ENCODE measurements at regions not wholly inside any gene's neighbourhood (a gene's known extent, or its start where the extent isn't known, plus 50 kb on each side); places are given as distances from the start of the nearest gene placed in this dataset.
"Not testable (repeated sequence)": the region's sequence is repeated elsewhere in the genome, so short reads cannot be mapped to it uniquely, and the experiment has no call there.

GRCh38 chr2:199556527-199557285 lies 99.0 kb upstream of the SATB2 start:
- no peak for DNase-seq

DNA sequence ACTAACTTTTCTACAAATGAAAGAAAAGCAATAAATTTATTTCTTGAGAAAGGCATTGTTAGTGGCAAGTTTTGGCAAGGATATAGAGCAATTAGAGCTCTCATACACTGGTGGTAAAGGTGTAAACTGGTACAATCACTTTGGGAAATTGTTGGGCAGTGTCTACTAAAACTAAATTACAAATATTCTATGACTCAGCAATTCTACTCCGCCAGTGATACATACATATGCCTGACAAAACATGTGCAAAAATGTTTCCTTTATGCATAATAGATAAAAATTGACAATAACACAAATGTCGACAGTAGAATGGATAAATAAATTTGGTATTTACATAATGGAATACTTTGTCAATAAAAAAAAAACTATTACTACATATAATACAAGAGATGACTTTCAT lies 96.3 kb upstream of the SATB2 start:
- no peak for DNase-seq

DNA sequence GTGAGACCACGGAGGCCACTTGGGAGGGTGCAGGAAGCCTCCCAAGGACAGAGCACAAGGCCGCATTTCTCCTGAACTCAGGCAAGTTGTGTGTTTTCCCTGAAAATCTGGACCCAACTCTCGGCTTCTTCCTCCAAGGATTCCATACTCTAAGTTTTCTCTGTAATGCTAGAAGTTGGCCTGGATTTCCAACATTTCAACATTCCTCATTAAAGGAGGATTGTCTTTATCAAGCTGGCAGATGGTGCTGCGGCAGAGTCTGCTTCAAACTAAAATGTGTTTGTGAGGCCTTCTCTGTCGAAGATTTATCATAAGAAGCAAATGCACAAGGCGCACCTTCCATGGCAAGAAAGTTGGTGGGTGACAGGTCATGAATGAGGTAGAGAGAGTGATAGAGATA lies 94.4 kb upstream of the SATB2 start:
- no peak for DNase-seq

GRCh38 chr2:199543606-199544172 lies 86.0 kb upstream of the SATB2 start:
- DNase-seq, result no peak

DNA sequence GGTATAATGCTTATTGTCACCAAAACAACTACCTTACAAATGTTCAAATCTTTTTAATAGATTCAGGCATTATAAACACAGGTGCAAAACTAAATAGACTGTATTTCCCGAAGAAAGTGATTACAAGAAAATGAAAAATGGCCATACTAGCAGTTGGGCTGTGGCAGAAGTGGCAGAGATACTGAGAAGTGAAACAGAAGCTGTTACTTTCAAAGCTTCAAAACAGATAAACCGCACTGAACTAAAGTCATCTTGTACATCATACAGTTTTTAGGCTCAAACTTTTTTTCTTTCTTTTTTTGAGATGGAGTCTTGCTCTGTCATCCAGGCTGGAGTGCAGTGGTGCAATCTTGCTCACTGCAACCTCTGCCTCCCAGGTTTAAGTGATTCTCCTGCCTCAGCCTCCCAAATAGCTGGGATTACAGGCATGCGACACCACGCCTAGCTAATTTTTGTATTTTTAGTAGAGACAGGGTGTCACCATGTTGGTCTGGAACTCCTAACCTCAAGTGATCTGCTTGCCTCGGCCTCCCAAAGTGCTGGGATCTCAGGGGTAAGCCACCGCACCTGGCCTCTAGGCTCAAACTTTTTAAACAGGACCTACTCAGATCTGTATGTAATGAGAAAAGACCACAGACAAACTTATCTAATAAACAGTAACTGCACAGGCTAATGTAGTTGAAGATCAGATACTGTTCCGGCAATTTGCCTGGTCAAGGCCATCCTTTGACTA lies 77.9 kb upstream of the SATB2 start:
- DNase-seq, result no peak

DNA sequence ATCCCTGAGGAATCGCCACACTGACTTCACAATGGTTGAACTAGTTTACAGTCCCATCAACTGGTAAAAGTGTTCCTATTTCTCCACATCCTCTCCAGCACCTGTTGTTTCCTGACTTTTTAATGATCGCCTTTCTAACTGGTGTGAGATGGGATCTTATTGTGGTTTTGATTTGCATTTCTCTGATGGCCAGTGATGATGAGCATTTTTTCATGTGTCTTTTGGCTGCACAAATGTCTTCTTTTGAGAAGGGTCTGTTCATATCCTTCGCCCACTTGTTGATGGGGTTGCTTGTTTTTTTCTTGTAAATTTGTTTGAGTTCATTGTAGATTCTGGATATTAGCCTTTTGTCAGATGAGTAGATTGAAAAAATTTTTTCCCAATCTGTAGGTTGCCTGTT lies 76.1 kb upstream of the SATB2 start:
- not testable (repeated sequence) for DNase-seq

- no peak for DNase-seq
Observed at GRCh38 chr2:199527071-199527470, 69.3 kb upstream of the SATB2 start.

- DNase-seq, result no peak
Observed at GRCh38 chr2:199524689-199525574, 67.2 kb upstream of the SATB2 start.

DNA sequence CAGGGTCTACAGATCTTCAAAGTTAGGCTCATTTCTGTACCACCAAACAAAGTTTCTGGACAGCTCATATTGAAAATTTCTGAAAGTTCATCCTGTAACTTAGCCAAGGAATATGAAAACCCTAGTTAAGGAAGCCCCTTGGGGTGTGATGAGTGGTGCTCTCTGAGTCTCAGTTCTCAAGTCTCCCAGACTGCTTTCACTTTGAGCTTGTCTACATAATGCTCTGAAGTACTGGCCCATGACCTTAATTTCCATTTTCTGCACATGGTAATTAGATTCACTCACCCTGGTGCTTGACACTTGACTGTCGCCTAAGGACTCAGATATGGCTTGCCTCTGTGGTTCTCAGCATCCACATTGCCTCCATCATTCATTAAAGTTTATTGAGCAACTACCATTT lies 51.7 kb upstream of the SATB2 start:
- DNase-seq, result no peak
